Fibroblast of mammary gland (primary cell): ENCODE measurements at regions not wholly inside any gene's neighbourhood (a gene's known extent, or its start where the extent isn't known, plus 50 kb on each side); places are given as distances from the start of the nearest gene placed in this dataset.

Experiments
- DNase-seq: peaks from one replicate; pipeline ENCODE4 v3.0.0-alpha.2; 2010; ENCODE audit warnings: low read depth
- H3K4me3 ChIP-seq: 2 replicates; pipeline ENCODE4 v1.5.1; 2011; ENCODE audit warnings: low read depth, mild to moderate bottlenecking, low read length, moderate library complexity; ENCODE audit not compliant: control insufficient read depth
- CTCF ChIP-seq: conservative IDR thresholded peaks from 2 replicates; pipeline ENCODE4 v1.5.1; 2011; ENCODE audit warnings: low read depth, low read length, inconsistent platforms; ENCODE audit not compliant: control insufficient read depth, insufficient read depth

- no peak for TF ChIP-seq CTCF
- no peak for DNase-seq
- no peak overlapping the region for H3K4me3 ChIP-seq
These were observed 187.1 kb downstream of the RPS24 start for GRCh38 chr10:78220781-78221180.

- no peak for DNase-seq
- no peak overlapping the region for H3K4me3 ChIP-seq
- no peak for TF ChIP-seq CTCF
These were observed 188.6 kb downstream of the RPS24 start for GRCh38 chr10:78222096-78222790.

GRCh38 chr10:78223088-78223487 is 189.4 kb downstream of the RPS24 start:
- no peak overlapping the region for H3K4me3 ChIP-seq
- no peak for DNase-seq
- TF ChIP-seq CTCF, result no peak

- no peak for TF ChIP-seq CTCF
- no peak overlapping the region for H3K4me3 ChIP-seq
- peak; percentile 83 for DNase-seq
These were observed 190.9 kb downstream of the RPS24 start for GRCh38 chr10:78224602-78225001.

GRCh38 chr10:78225594-78225993 is 191.9 kb downstream of the RPS24 start:
- no peak for TF ChIP-seq CTCF
- H3K4me3 ChIP-seq, result no peak overlapping the region
- no peak for DNase-seq

- no peak overlapping the region for H3K4me3 ChIP-seq
- no peak for DNase-seq
- no peak for TF ChIP-seq CTCF
These were observed 195.8 kb downstream of the RPS24 start for GRCh38 chr10:78229489-78229888.

GRCh38 chr10:78229950-78230675 is 196.4 kb downstream of the RPS24 start:
- H3K4me3 ChIP-seq, result no peak overlapping the region
- DNase-seq, result no peak
- no peak for TF ChIP-seq CTCF
